Prostate gland (tissue), 2 donors: ENCODE measurements at regions not wholly inside any gene's neighbourhood (a gene's known extent, or its start where the extent isn't known, plus 50 kb on each side); places are given as distances from the start of the nearest gene placed in this dataset.

Source experiments
- DNase-seq: peaks from one replicate; pipeline ENCODE4 v3.0.0-alpha.2; 2019; ENCODE audit warnings: low spot score
- H3K27ac ChIP-seq, 2 donors: fragments of 200-600 bp; sonication (generic); 2 replicates each; pipeline ENCODE4 v1.5.1; 2017 to 2019
- H3K27me3 ChIP-seq: fragments of 200-600 bp; sonication (generic); replicated peaks from 2 replicates; pipeline ENCODE4 v1.5.1; 2019; ENCODE audit not compliant: insufficient read depth
- H3K36me3 ChIP-seq, 2 donors: fragments of 200-600 bp; sonication (generic); 1 replicate in 1 of 2; 2 replicates in 1 of 2; pipeline versions ENCODE4 v1.5.1 to v1.8.1; 2017 to 2019
- H3K4me1 ChIP-seq: fragments of 200-600 bp; sonication (generic); replicated peaks from 2 replicates; pipeline ENCODE4 v1.5.1; 2019
- H3K4me3 ChIP-seq, 2 donors: fragments of 200-600 bp; sonication (generic); 2 replicates each; pipeline ENCODE4 v1.5.1; 2017 to 2019
- H3K9me3 ChIP-seq: fragments of 200-600 bp; sonication (generic); 2 replicates; pipeline ENCODE4 v1.5.1; 2017
- POLR2A ChIP-seq: fragments of 450-650 bp; IDR thresholded peaks from one replicate; pipeline ENCODE4 v1.6.1; 2016; ENCODE audit warnings: antibody characterized with exemption, mild to moderate bottlenecking
- POLR2AphosphoS5 ChIP-seq: sonication (generic); formaldehyde crosslinking; IDR thresholded peaks from one replicate; pipeline ENCODE4 v1.6.1; 2017; ENCODE audit warnings: antibody characterized with exemption
- WGBS: methylation state at CpG from one replicate; pipeline ENCODE4 v1.1.5; 2018; 5-methylcytosine and 5-hydroxymethylcytosine counted together
- intact Hi-C: fragments of 100-400 bp; cut with DNase I; formaldehyde crosslinking; loops from one replicate; pipeline ENCODE4 v1.14.2; 2022
- TF ChIP-seq, protein P1 (sequence below), 4 experiments: fragments of 200-600 bp in 2 of 4; fragments of 450-650 bp in 2 of 4; sonication (generic) in 2 of 4; IDR thresholded peaks; 1 replicate in 3 of 4; 2 replicates in 1 of 4; pipeline ENCODE4 v1.5.1; 2016 to 2019; ENCODE audit warnings: antibody characterized with exemption in 4 of 4, mild to moderate bottlenecking in 2 of 4, moderate library complexity in 2 of 4

DNA sequence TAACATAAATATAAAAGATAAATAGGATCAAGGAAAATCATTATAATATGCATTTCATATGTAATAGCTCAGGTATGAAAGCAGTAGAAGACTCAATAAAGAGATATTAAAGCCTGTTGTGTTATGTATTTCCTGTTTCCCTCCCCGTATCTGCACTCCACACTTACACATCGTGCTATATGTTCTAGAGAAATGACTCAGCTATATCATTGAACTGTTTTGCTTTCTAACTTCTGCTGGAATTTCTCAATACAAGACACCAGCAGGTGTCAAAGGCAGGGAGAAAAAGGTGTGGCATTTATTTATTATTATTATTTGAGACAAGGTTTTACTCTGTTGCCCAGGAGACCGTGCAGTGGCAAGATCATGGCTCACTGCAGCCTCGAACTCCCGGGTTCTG, 842.8 kb upstream of the CNTN5 start:
- no peak overlapping the region for H3K4me3 ChIP-seq
- WGBS = 75% methylated on average over 5 of the region's 5 CpGs
- H3K4me1 ChIP-seq = no peaks in the 10 kb centered on the region
- intact Hi-C loops = no loop called here
- H3K9me3 ChIP-seq = no peaks in the 10 kb centered on the region
- TF ChIP-seq POLR2AphosphoS5 = no peak
- TF ChIP-seq, protein P1, sequence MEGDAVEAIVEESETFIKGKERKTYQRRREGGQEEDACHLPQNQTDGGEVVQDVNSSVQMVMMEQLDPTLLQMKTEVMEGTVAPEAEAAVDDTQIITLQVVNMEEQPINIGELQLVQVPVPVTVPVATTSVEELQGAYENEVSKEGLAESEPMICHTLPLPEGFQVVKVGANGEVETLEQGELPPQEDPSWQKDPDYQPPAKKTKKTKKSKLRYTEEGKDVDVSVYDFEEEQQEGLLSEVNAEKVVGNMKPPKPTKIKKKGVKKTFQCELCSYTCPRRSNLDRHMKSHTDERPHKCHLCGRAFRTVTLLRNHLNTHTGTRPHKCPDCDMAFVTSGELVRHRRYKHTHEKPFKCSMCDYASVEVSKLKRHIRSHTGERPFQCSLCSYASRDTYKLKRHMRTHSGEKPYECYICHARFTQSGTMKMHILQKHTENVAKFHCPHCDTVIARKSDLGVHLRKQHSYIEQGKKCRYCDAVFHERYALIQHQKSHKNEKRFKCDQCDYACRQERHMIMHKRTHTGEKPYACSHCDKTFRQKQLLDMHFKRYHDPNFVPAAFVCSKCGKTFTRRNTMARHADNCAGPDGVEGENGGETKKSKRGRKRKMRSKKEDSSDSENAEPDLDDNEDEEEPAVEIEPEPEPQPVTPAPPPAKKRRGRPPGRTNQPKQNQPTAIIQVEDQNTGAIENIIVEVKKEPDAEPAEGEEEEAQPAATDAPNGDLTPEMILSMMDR (IDR thresholded peaks at IDR 0.05) = no peak
- no peak for TF ChIP-seq POLR2A
- H3K36me3 ChIP-seq = no peaks in the 10 kb centered on the region
- no peak for DNase-seq
- H3K27ac ChIP-seq = no peak overlapping the region
- no peaks in the 10 kb centered on the region for H3K27me3 ChIP-seq

DNA sequence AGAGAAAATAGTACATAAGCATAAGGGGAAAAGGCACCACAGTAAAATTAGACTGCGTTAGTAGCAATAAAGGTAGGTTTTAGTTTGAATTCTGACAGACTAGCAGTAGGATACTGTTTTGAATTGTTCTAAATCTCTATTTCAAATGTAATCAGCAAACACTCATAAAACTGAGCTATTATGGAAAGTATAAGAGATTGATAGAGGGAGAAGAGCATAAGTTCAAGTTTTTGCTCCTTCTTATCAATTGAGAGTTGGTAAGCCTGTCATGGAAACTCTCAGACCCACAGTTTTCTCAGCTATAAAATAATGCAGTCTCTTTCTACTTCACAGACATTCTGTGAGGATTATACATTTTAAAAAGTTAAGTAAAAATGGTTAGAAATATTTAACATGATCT, 840.2 kb upstream of the CNTN5 start:
- TF ChIP-seq POLR2AphosphoS5 = no peak
- TF ChIP-seq, protein P1 (IDR thresholded peaks at IDR 0.05) = no peak
- TF ChIP-seq POLR2A = no peak
- Histone ChIP-seq H3K4me3 (no peak overlapping the region), H3K27me3 (no peaks in the 10 kb centered on the region), H3K9me3 (no peaks in the 10 kb centered on the region), H3K27ac (no peak overlapping the region), H3K36me3 (no peaks in the 10 kb centered on the region), H3K4me1 (no peaks in the 10 kb centered on the region)
- no peak for DNase-seq
- intact Hi-C loops = no loop called here
- WGBS = 49% methylated on average over 1 of the region's 1 CpG

DNA sequence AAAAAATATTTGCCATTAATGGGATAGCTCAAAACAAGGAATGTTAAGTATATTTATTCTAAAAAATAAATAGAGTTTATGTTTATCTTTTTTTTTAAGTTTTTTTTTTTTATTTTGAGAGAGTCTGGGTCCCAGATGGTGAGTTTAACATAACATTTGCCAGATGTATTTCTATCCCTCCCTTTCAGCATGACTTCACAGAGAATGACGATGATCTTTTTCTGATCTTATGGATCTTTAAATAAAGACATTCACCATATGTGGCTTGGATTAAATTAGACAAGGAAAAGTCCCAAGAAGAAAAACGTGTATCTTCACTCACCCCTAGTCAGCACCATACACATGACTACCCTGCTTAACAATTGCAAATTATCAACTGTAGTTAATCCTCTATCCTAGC, 839.8 kb upstream of the CNTN5 start:
- 34% methylated on average over 2 of the region's 2 CpGs for WGBS

DNA sequence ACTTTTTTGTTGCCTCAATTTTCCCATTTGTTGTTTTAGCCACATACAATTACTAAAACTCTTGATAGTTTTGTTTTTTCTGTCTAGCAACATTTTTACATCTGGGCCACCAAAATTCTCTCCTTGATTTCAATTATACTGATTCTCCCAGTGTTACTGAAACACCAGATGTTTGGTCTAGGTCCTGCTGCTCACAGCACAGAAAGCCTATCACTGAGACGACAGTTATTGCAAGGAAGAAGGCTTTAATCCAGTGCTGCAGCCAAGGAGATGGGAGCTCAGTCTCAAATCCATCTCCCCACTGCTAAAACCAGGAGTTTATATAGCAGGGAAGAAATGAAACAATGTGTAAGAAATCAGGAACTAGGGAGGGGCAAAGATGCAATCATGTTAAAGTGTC, 837.7 kb upstream of the CNTN5 start:
- TF ChIP-seq, protein P1 (IDR thresholded peaks at IDR 0.05) = no peak
- no peak for TF ChIP-seq POLR2A
- no peak for TF ChIP-seq POLR2AphosphoS5
- no peak overlapping the region for H3K27ac ChIP-seq
- intact Hi-C loops = no loop called here
- H3K4me3 ChIP-seq = no peak overlapping the region
- H3K9me3 ChIP-seq = no peaks in the 10 kb centered on the region
- WGBS = 65% methylated on average over 1 of the region's 1 CpG
- no peak for DNase-seq
- no peaks in the 10 kb centered on the region for H3K27me3 ChIP-seq
- no peaks in the 10 kb centered on the region for H3K4me1 ChIP-seq
- H3K36me3 ChIP-seq = no peaks in the 10 kb centered on the region

More for the DNA sequence above, 839.8 kb upstream of the CNTN5 start:
- no peak overlapping the region for H3K4me3 ChIP-seq
- intact Hi-C loops = no loop called here
- no peaks in the 10 kb centered on the region for H3K36me3 ChIP-seq
- H3K27me3 ChIP-seq = no peaks in the 10 kb centered on the region
- H3K9me3 ChIP-seq = no peaks in the 10 kb centered on the region
- no peak overlapping the region for H3K27ac ChIP-seq
- no peaks in the 10 kb centered on the region for H3K4me1 ChIP-seq
- no peak for DNase-seq
- TF ChIP-seq POLR2A = no peak

DNA sequence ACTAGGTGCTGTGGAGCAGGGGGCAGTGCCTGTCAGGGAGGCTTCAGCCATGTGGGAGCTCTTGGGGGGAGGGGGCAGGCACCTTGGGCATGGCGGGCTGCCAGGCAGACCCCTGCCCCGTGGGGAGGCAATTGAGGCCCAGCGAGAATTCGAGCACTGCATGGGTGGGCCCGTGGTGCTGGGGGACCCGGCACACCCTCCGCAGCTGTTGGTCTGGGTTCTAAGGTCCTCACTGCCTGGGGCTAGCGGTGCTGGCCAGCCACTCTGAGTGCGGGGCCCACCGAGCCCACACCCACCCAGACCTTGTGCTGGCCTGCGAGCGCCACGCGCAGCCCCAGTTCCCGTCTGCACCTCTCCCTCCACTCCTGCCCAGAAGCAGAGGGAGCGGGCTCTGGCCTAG, 835.5 kb upstream of the CNTN5 start:
- Histone ChIP-seq H3K4me1 (no peaks in the 10 kb centered on the region), H3K27me3 (no peaks in the 10 kb centered on the region), H3K9me3 (no peaks in the 10 kb centered on the region), H3K4me3 (no peak overlapping the region), H3K27ac (no peak overlapping the region), H3K36me3 (no peaks in the 10 kb centered on the region)
- 89% methylated on average over 13 of the region's 16 CpGs for WGBS
- TF ChIP-seq, protein P1 (IDR thresholded peaks at IDR 0.05) = no peak
- TF ChIP-seq POLR2AphosphoS5 (no peak), POLR2A (no peak)
- no peak for DNase-seq
- intact Hi-C loops = no loop called here
